ENCODE measurements at regions not wholly inside any gene's neighbourhood (a gene's known extent, or its start where the extent isn't known, plus 50 kb on each side); places are given as distances from the start of the nearest gene placed in this dataset.

DNA sequence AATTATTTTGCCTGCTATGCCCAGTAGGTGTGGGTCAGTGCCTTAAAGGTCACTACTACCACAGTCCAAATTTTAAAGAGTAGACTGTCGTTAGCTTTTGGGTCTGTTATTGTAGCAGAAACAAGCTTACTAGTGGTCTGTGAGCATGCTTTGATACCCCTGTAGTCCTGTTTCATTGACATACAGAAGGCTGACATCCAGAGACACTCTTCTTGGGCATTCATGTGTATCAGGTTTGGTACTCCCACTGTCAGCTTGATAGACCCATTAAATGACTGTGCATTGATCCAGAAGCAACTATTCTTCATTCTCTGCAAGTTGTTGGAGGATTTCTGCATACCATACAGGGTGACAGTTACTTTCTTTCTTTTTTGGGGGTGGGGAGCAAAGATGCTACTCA is 884.4 kb upstream of the CELF2 start:
- TF ChIP-seq, protein P1, sequence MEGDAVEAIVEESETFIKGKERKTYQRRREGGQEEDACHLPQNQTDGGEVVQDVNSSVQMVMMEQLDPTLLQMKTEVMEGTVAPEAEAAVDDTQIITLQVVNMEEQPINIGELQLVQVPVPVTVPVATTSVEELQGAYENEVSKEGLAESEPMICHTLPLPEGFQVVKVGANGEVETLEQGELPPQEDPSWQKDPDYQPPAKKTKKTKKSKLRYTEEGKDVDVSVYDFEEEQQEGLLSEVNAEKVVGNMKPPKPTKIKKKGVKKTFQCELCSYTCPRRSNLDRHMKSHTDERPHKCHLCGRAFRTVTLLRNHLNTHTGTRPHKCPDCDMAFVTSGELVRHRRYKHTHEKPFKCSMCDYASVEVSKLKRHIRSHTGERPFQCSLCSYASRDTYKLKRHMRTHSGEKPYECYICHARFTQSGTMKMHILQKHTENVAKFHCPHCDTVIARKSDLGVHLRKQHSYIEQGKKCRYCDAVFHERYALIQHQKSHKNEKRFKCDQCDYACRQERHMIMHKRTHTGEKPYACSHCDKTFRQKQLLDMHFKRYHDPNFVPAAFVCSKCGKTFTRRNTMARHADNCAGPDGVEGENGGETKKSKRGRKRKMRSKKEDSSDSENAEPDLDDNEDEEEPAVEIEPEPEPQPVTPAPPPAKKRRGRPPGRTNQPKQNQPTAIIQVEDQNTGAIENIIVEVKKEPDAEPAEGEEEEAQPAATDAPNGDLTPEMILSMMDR (IDR thresholded peaks at IDR 0.05; ENCODE audit: extremely low read depth, missing control alignments), result no peak
- DNase-seq (ENCODE audit: low spot score), result no peak

DNA sequence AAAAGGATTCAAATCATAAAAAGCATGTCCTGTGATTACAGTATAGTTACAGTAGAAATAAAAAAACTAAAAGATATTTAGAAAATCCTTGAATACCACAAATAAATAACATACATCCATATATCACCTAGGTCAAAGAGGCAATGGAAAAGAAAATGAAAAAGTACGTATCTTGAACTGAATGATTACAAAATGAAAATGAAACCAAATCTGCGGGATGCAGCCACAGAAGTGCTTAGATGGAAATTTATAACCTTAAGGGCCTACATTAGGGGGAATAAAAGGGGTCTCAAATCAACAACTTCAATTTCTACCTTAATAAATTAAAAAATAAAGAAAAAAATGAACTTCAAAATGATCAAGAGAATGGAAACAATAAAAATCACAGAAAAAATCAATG is 879.0 kb upstream of the CELF2 start:
- DNase-seq (ENCODE audit: low spot score), result no peak

DNA sequence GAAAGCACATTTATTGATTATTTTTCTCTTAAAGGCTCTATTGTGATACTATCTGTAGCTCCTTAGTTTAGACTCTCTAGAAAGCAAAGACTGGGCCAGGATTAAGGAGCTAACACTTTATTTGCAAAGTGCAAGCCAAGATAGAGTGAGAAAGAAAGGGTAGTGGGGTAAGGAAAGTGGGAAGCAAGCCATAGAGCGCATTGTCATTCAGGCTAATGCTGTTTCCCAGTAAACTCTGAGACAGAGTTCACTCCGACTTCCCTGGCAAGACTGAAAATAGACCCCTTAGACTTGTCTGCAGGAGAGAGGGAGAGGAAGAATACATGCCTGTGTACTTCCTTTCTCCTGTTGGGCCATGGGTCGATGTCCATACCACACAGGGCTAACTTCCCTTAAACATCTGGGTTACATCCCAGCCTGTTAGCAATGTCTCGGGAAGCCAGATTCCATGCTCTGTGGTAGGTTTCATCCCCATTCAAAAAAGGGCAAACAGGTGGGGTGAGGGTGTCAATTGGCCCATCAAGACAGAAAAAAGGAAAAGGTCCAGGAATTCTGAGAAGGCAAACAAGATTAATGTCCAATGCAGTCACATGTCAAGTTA is 875.8 kb upstream of the CELF2 start:
- TF ChIP-seq, protein P1 (IDR thresholded peaks at IDR 0.05; ENCODE audit: extremely low read depth, missing control alignments), result no peak
- no peak for DNase-seq (ENCODE audit: low spot score)

More for the DNA sequence above, 879.0 kb upstream of the CELF2 start:
- TF ChIP-seq, protein P1 (IDR thresholded peaks at IDR 0.05; ENCODE audit: extremely low read depth, missing control alignments), result no peak

DNA sequence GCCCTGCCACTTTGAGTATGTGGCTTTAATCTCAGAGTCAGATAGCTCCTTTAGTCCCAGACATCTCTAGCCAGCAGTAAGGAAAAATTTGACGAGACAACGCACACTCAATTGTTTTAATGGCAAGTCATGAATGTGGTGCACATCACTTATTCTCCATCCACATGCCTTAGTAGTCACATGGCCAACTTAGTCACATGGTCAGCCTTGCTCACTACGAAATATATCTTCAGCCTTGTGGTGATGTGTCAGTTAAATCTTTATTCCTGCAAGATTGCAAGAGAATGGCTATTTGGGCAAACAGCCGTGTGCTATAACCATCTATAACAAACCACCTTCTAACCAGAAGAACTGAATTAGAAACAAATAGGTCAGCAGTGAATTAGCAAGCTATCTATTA is 871.1 kb upstream of the CELF2 start:
- TF ChIP-seq, protein P1 (IDR thresholded peaks at IDR 0.05; ENCODE audit: extremely low read depth, missing control alignments), result no peak

DNA sequence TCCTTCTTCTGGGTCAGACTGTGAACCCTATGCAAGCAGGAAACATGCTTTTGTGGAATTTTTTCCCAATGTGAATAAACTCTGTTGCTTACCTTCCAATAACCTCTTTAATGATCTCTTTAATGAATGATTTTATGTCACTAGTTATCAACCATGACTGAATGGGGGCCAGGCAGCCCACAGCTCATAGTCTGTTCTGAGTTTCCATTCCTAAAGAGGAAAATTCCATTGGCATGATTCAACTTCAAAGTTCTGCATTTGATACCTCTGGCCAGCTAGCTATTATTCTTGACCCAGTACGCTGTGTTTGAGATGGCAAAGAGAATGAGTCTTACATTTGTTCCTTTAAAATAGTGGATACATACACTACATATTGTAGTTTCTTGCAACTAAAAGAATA is 867.8 kb upstream of the CELF2 start:
- TF ChIP-seq, protein P1 (IDR thresholded peaks at IDR 0.05; ENCODE audit: extremely low read depth, missing control alignments), result no peak
- no peak for DNase-seq (ENCODE audit: low spot score)

More for the DNA sequence above, 871.1 kb upstream of the CELF2 start:
- no peak for DNase-seq (ENCODE audit: low spot score)

DNA sequence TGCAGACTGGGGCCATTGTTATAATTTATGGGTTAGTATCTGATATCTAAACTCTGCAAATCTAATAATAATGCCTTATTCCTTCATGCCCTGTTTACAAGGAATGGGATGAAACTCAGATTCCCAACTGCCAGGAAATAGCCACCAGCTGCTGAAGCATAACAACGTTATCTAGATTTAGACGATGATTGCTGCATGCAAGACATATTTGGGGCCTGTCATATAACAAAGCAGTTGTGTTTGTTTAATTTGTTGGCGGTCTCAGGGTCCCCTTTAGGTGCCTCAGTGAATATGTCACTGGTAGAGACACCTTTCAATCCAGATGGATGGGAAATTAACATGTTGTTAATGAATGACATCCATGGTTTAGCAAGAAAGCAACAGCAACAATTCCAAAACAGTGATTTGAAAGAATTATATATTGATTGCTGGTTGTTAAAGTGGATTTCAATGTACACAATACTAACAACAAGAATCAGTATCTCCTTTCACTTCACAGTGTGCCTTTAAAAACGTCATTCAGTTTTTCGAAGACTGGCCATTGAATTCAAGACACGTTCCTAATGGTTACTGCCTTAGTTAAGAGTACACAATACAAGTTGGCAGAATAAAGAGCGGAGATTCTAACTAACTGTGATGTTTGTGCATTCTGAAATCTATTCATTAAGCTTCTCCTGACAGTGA is 860.6 kb upstream of the CELF2 start:
- TF ChIP-seq, protein P1 (IDR thresholded peaks at IDR 0.05; ENCODE audit: extremely low read depth, missing control alignments), result no peak
- no peak for DNase-seq (ENCODE audit: low spot score)

DNA sequence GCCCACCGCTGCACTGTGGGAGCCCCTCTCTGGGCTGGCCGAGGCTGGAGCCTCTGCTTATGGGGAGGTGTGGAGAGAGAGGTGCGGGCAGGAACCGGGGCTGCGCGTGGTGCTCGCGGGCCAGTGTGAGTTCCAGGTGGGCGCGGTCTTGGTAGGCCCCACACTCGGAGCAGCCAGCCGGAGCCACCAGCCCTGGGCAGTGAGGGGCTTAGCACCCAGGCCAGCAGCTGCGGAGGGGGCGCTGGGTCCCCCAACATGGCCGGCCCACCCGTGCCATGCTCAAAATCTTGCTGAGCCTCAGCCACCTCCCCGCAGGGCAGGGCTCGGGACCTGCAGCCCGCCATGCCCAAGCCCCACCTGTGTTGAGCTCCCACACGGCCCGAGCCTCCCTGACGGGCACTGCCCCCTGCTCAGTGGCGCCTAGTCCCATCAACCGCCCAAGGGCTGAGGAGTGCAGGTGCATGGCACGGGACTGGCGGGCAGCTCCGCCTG is 856.8 kb upstream of the CELF2 start:
- DNase-seq (ENCODE audit: low spot score), result no peak
- TF ChIP-seq, protein P1 (IDR thresholded peaks at IDR 0.05; ENCODE audit: extremely low read depth, missing control alignments), result no peak

Measured in GM20000 (cell line).